Thoracic aorta (tissue), 2 donors: ENCODE measurements at regions not wholly inside any gene's neighbourhood (a gene's known extent, or its start where the extent isn't known, plus 50 kb on each side); places are given as distances from the start of the nearest gene placed in this dataset.

Experiments used
- ATAC-seq: fragments of 150-250 bp; one replicate; pipeline ENCODE4 v1.8.0; 2017; ENCODE audit warnings: low read depth; ENCODE audit not compliant: insufficient number of reproducible peaks, low FRiP score
- DNase-seq: peaks from one replicate; pipeline ENCODE4 v3.0.0-alpha.2; 2020; ENCODE audit warnings: low spot score
- H3K27ac ChIP-seq, 2 donors: fragments of 200-600 bp; sonication (generic); 1 replicate in 1 of 2; 2 replicates in 1 of 2; pipeline ENCODE4 v1.5.1; 2016; ENCODE audit warnings: mild to moderate bottlenecking in 2 of 2, moderate library complexity in 2 of 2
- H3K27me3 ChIP-seq: fragments of 200-600 bp; sonication (generic); replicated peaks from 2 replicates; pipeline ENCODE4 v1.6.0; 2016; ENCODE audit warnings: mild to moderate bottlenecking; ENCODE audit not compliant: insufficient read depth
- H3K36me3 ChIP-seq: fragments of 200-600 bp; sonication (generic); one replicate; pipeline ENCODE4 v1.5.1; 2016
- H3K4me1 ChIP-seq, 2 donors: fragments of 200-600 bp; sonication (generic); 1 replicate in 1 of 2; 2 replicates in 1 of 2; pipeline versions ENCODE4 v1.5.1 to v1.6.0; 2016; ENCODE audit warnings: low read depth in 2 of 2, mild to moderate bottlenecking in 1 of 2; ENCODE audit not compliant: control insufficient read depth in 1 of 2
- H3K4me3 ChIP-seq: fragments of 200-600 bp; sonication (generic); 2 replicates; pipeline ENCODE4 v1.5.1; 2016; ENCODE audit warnings: mild to moderate bottlenecking
- H3K9me3 ChIP-seq: fragments of 200-600 bp; sonication (generic); 2 replicates; pipeline ENCODE4 v1.5.1; 2016
- TF ChIP-seq, protein P1 (sequence below): fragments of 200-600 bp; sonication (generic); IDR thresholded peaks from one replicate; pipeline ENCODE4 v1.5.1; 2019; ENCODE audit warnings: antibody characterized with exemption

DNA sequence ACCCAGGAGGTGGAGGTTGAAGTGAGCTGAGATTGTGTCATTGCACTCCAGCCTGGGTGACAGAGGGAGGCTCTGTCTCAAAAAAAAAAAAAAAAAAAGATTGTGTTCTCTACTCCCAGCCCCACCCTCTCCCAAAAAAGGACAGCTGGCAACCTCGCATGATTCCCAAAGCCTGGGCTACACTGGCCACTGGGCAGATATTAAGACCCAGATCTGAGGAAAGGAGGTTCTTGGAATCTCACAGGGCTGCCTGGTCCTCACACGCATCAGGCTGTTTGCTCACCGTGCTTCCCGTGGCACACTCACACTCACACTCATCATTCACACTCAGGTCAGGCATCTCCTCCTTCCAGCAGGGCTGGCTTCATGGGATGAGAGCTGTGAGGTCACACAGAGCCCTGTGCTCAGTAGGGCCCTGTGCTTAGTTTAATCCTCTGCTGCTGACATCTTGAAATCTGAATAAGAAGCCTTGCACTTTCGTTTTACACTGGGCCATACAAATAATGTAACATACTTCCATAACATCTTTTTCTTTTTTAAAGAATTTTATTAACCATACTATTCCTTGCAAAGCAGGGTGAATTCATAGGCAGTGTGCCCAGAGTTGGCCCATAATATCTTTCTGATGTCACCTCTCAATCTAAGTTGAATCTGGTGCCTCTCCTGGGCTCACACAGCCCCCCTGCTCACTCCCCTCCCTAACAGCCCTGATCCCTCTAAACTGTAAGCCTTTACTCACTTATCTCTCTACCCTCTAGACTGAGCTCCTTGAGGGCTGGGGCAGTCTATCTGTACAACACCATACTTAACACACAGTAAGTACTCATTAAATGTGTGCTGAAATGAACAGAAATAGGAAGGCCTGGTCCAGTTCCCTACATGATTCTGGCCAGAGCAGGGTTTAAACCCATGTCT lies 50.2 kb upstream of the C15orf39 start:
- TF ChIP-seq, protein P1, sequence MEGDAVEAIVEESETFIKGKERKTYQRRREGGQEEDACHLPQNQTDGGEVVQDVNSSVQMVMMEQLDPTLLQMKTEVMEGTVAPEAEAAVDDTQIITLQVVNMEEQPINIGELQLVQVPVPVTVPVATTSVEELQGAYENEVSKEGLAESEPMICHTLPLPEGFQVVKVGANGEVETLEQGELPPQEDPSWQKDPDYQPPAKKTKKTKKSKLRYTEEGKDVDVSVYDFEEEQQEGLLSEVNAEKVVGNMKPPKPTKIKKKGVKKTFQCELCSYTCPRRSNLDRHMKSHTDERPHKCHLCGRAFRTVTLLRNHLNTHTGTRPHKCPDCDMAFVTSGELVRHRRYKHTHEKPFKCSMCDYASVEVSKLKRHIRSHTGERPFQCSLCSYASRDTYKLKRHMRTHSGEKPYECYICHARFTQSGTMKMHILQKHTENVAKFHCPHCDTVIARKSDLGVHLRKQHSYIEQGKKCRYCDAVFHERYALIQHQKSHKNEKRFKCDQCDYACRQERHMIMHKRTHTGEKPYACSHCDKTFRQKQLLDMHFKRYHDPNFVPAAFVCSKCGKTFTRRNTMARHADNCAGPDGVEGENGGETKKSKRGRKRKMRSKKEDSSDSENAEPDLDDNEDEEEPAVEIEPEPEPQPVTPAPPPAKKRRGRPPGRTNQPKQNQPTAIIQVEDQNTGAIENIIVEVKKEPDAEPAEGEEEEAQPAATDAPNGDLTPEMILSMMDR, result no peak
- Histone ChIP-seq H3K27me3 (no peaks in the 10 kb centered on the region), H3K27ac (peak overlapping the region; percentile 2 to 46), H3K4me1 (peaks cover 3 to 29% of the 10 kb centered on the region in 2 donors), H3K4me3 (no peak overlapping the region), H3K9me3 (no peaks in the 10 kb centered on the region), H3K36me3 (no peaks in the 10 kb centered on the region)
- no peak for ATAC-seq
- DNase-seq, result no peak
